Right forelimb (tissue), 1 donor: ENCODE measurements at regions not wholly inside any gene's neighbourhood (a gene's known extent, or its start where the extent isn't known, plus 50 kb on each side); places are given as distances from the start of the nearest gene placed in this dataset.
"Not testable (repeated sequence)": the region's sequence is repeated elsewhere in the genome, so short reads cannot be mapped to it uniquely, and the experiment has no call there.

Source experiments
- DNase-seq: peaks from one replicate; pipeline ENCODE4 v3.0.0-alpha.2; 2018

DNA sequence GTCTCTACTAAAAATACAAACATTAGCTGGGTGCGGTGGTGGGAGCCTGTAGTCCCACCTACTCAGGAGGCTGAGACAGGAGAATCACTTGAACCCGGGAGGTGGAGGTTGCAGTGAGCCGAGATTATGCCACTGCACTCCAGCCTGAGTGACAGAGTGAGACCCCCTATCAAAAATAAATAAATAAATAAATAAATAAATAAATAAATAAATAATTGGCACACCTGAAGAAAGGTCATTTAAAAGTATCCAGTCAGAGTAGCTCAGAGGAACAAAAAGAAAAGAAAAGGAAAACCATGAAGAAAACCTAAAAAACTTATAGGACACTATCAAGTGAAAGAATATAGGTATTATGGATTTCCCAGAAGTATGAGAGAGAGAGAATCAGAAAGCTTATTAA, 330.1 kb upstream of the AR start:
- not testable (repeated sequence) for DNase-seq

GRCh38 chrX:67207912-67208311, 335.9 kb upstream of the AR start:
- DNase-seq: no peak

- no peak for DNase-seq
Observed at GRCh38 chrX:67159437-67159836, 384.4 kb upstream of the AR start.

- DNase-seq: no peak
Observed at GRCh38 chrX:67114635-67115034, 429.2 kb upstream of the AR start.

DNA sequence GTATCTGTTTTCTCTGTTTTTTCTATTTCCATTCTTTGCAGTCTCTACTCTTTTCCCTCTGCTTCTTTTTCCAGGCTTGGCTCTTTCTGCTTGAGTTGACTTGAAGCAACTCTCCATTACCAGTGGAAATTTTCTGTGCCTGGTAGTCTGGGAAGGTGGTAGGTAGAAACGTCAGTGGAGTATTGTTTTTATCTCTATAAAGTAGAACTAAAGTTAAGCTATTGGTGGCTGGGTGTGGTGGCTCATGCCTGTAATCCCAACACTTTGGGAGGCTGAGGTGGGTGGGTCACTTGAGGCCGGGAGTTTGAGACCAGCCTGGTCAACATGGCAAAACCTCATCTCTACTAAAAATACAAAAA, 438.1 kb upstream of the AR start:
- no peak for DNase-seq

GRCh38 chrX:67104982-67105757, 438.7 kb upstream of the AR start:
- DNase-seq: no peak

- DNase-seq: no peak
Observed at GRCh38 chrX:67100031-67100884, 443.6 kb upstream of the AR start.

DNA sequence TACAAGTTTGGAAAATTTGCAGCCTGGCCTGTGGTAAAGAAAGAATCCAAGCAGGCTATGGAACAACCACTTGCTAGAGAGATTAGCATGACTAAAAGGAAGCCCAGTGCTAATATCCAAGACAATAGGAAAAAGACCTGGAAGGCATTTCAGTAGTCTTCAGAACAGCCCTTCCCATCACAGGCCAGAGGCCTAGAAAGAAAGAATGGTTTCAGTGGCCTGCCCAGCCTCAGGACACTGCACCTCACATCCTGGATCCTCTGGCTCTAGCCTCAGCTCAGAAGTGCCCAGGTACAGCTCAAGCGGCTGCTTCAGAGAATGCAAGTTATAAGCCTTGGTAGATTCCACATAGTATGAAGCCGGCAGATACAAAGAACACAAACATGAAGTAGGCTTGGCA, 449.8 kb upstream of the AR start:
- no peak for DNase-seq

DNA sequence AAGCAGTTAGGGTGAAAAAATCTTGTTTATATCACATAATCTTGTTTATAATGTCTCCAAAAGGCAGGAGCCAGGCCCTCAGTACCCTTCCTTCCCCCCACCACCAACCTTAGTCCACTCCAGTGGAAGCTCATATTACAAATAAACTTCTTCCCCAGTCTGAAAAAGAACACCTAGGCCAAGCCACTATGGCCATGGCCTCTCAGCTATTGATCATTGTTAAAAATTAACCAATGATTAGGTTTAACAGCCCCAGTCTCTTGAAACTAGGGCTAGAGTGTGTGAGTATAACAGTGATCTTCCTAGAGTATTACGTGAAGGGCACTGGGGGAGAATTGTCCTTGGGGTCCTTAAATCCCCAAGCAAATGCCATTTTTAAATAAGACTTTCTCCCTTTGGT, 411.9 kb upstream of the EDA2R start:
- DNase-seq: no peak

DNA sequence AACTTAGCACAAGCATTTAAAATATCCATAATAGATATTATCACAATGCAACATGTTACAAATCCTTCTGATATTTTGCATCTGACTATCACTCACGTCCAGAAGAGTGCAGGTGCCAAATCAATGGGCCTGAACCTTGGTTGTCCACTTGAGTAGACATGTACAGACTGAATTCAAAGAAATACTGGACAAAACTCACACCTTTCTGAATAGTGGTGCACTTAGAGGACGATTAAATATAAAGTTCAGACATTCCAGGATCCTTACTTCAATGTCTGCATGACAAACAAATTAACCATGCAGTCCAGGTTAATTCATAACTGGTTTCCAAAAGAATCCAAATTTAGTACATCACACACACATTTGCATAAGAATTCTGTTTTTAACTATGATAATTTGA, 406.0 kb upstream of the EDA2R start:
- no peak for DNase-seq

DNA sequence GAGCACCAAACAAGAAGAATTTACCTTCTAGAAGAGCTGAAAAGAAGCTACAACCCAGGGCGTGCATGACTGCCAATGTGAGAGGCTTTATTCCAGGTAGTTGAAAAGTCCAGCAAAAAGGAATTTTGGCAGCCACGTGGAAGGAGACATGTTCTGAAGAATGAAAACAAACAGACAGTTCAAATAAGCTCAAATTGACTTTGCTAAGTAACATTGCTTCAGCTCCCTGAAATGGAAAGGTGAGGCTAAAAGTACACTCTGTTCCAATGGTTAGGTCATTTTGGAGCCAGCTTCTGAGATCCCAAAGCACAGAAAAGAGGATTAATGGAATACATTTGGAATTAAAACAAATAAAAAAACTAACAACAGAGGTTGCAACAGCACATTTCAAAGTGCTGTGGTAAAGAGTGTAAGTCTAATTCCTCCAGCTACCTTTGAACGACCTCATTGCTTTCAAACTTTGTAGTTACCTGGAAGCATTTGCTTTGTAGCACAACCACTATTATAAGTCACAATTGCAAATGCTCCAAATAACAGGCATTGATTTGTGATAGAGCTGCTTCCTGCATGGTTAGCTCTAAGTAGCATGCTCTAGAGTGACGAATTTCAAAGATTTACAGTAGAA, 405.3 kb upstream of the EDA2R start:
- no peak for DNase-seq

DNA sequence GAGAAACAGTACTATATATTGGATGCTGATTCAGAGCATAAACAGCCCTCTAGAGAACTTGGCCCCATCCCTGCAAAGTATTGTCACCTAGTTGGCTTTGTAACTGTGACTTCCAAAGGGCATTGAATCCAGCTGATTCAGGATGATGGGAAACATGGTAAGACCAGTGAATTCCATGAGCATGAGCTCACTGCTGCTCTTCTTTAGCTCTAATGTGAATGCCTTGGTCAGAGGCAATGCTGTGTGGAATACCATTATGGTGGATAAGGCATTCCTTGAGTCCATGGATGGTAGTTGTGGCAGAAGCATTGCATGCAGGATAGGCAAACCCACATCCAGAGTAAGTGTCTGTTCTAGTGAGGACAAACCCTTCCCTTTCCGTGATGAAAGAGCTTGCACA, 365.6 kb upstream of the EDA2R start:
- no peak for DNase-seq

GRCh38 chrX:66994729-66995128, 355.9 kb upstream of the EDA2R start:
- no peak for DNase-seq

GRCh38 chrX:66992077-66992476, 353.2 kb upstream of the EDA2R start:
- not testable (repeated sequence) for DNase-seq

DNA sequence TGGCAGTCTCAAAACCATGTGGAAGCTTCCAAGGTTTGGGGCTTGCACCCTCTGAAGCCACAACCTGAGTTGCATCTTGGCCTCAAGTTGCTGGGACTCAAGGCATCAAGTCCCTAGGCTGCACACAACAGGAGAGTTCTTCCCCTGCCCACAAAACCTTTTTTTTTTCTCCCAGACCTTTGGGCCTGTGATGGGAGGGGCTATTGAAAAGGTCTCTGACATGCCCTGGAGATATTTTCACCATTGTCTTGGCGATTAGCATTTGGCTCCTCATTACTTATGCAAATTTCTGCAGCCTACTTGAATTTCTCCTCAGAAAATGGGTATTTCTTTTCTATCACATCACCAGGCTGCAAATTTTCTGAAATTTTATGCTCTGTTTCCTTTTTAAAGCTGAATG, 349.5 kb upstream of the EDA2R start:
- DNase-seq: no peak

DNA sequence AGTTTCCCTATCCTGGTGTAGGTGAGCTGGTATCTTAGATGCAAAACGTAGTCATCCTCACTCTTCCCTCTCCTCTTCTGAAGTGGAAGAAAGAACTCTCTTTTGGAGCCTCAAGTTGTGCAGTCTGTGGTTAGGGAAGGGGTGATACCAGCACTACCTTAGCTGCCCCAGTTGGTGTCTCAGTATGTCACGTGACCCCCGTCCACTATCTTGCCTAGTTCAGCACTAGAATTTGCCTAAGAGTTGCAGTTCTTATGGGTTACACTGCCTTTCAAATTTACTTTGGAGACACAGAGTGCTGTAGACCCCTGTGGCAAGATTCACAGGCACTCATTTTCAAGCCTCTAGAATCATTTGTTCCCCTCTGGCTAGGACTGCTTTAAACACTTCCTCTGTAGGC, 322.8 kb upstream of the EDA2R start:
- DNase-seq: no peak

GRCh38 chrX:66931713-66932112, 292.8 kb upstream of the EDA2R start:
- no peak for DNase-seq

DNA sequence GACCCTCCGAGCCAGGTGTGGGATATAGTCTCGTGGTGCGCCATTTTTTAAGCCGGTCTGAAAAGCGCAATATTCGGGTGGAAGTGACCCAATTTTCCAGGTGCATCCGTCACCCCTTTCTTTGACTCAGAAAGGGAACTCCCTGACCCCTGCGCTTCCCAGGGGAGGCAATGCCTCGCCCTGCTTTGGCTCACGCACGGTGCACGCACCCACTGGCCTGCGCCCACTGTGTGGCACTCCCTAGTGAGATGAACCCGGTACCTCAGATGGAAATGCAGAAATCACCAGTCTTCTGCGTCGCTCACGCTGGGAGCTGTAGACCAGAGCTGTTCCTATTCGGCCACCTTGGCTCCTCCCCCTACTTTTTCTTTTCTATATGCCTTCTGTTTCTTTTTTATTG, 291.6 kb upstream of the EDA2R start:
- not testable (repeated sequence) for DNase-seq

GRCh38 chrX:66920296-66920695, 281.4 kb upstream of the EDA2R start:
- DNase-seq: no peak

DNA sequence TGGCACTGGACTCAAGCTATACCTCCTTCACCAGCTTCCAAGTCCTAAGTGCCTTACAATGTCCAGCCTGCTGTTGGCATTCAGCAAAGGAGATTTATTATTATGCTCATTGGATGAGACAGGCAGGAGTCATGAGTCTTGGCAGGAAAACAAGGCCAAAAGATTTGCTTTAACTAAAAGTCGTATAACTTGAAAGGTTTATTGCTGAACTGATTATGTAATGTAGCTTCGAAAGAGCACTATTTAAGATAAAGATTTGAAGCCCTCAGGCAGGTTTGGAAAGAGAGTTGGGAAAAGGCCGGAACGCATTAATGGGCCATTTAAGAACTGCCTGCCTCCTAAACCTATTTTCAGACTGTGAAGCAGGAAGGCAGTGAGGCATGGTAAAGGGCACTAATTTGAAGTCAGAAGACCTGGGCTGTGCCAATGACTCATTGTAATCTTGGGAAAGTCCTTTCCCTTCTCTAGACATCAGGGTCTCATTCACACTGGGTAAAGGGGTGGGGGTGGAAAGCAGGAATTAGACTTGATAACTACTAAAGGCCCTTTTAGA, 280.5 kb upstream of the EDA2R start:
- no peak for DNase-seq

DNA sequence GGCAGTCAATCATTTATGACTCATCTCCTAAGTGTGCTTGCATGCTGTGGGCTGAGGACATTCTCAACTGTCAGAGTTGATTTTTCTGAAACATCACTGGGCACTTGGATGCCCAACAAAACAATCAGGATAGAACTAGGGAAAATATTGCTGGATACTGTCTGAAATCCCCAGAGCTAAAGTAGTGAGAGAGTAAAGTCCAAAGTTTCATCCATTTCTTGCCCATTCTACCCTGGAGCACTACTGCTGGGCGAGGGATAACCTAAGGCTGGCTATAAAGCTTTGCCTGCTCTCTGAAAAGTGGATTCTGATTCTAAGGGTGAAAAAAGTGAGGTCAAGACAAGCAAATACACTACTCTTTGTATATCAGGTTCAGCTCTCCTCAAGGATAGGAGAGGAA, 279.6 kb upstream of the EDA2R start:
- no peak for DNase-seq

GRCh38 chrX:66915893-66916292, 277.0 kb upstream of the EDA2R start:
- DNase-seq: no peak

GRCh38 chrX:66914080-66914479, 275.2 kb upstream of the EDA2R start:
- no peak for DNase-seq

DNA sequence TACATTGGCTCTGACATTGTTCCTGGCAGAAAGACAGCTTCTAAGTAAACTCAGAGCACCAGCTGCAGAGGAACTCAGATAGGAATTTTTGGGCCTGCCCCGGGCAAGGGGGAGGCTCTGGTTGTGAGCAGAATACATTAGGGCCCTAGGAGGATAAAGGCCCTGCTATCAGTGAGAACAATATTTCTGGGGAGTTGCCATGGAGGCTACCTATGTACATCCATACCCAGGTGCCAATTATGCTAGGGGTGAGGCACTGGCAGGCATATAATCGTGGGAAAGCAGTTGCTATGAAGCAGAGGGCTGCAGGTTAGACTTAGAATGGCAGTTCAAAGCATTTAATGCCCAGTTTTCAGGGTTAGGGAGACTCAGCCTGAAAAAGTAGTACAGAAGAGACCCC, 273.5 kb upstream of the EDA2R start:
- no peak for DNase-seq
